Activated T-helper 2 cell treated with anti-CD3 and anti-CD28 coated beads, Interferon-gamma antibody, Interleukin-2, Interleukin-4, amounts not matched to agents 10 μg/mL and 5 μg/mL and 100 μg/mL, durations not matched to agents 14 hours and 24 hours and 36 hours (primary cell): ENCODE measurements at regions not wholly inside any gene's neighbourhood (a gene's known extent, or its start where the extent isn't known, plus 50 kb on each side); places are given as distances from the start of the nearest gene placed in this dataset.
A peak's percentile ranks its signal among the peaks of the same experiment; 100 is the strongest.
"Not testable (repeated sequence)": the region's sequence is repeated elsewhere in the genome, so short reads cannot be mapped to it uniquely, and the experiment has no call there.

Experiments
- DNase-seq: peaks from one replicate; pipeline ENCODE4 v3.0.0; 2021; ENCODE audit warnings: low spot score
- H3K27ac Mint-ChIP-seq: one replicate; pipeline ENCODE4 v1.8.0; 2021; ENCODE audit warnings: mixed read lengths
- H3K27me3 Mint-ChIP-seq: one replicate; pipeline ENCODE4 v1.8.0; 2021; ENCODE audit warnings: low read depth, mixed read lengths
- H3K36me3 Mint-ChIP-seq: one replicate; pipeline ENCODE4 v1.8.0; 2021; ENCODE audit warnings: low read depth, mixed read lengths
- H3K4me1 Mint-ChIP-seq: one replicate; pipeline ENCODE4 v1.8.0; 2021; ENCODE audit warnings: low read depth, mixed read lengths
- H3K4me3 Mint-ChIP-seq: one replicate; pipeline ENCODE4 v1.8.0; 2021; ENCODE audit warnings: low read depth, mild to moderate bottlenecking, moderate library complexity, mixed read lengths
- H3K9me3 Mint-ChIP-seq: one replicate; pipeline ENCODE4 v1.8.0; 2021; ENCODE audit warnings: mixed read lengths
- intact Hi-C: fragments of 100-400 bp; cut with micrococcal nuclease; formaldehyde crosslinking; loops from one replicate; pipeline ENCODE4 v1.15.1; 2023

GRCh38 chr1:181984006-181984405 is 77.5 kb downstream of the ZNF648 start:
- H3K36me3 Mint-ChIP-seq, result no peaks in the 10 kb centered on the region
- H3K4me1 Mint-ChIP-seq, result peaks cover 5% of the 10 kb centered on the region
- H3K4me3 Mint-ChIP-seq, result no peak overlapping the region
- H3K9me3 Mint-ChIP-seq, result no peaks in the 10 kb centered on the region
- peaks cover 39% of the 10 kb centered on the region for H3K27me3 Mint-ChIP-seq
- no peak for DNase-seq
- no peak overlapping the region for H3K27ac Mint-ChIP-seq
- intact Hi-C loops, result no loop called here

DNA sequence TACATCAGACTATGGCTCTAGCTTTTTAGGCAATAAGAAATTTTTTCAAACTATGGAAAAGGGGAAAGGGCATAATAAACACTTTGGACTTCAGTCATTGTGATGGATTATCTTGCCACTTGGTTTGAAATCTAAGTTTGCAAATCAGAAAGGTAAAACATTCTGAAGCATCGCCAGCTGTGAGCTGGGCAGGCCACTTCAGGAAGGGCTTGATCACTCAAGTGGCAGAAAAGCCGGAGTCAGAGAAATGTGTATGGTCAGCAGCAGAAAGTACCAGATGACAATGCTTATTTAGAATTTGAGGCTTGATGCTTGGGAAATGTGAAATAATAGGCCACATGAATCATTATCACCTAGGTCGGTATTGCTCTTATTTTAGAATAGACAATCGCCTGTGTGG is 79.7 kb downstream of the ZNF648 start:
- intact Hi-C loops, result no loop called here
- DNase-seq, result no peak
- Mint-ChIP-seq H3K27ac (no peak overlapping the region), H3K9me3 (no peaks in the 10 kb centered on the region), H3K27me3 (peaks cover 47% of the 10 kb centered on the region), H3K4me1 (peaks cover 5% of the 10 kb centered on the region), H3K36me3 (no peaks in the 10 kb centered on the region), H3K4me3 (no peak overlapping the region)

- no peaks in the 10 kb centered on the region for H3K9me3 Mint-ChIP-seq
- no peak overlapping the region for H3K27ac Mint-ChIP-seq
- H3K4me1 Mint-ChIP-seq, result no peaks in the 10 kb centered on the region
- no peak for DNase-seq
- intact Hi-C loops, result no loop called here
- no peak overlapping the region for H3K4me3 Mint-ChIP-seq
- H3K27me3 Mint-ChIP-seq, result peaks cover 7% of the 10 kb centered on the region
- no peaks in the 10 kb centered on the region for H3K36me3 Mint-ChIP-seq
Observed at GRCh38 chr1:181972256-181972655, 89.3 kb downstream of the ZNF648 start.

DNA sequence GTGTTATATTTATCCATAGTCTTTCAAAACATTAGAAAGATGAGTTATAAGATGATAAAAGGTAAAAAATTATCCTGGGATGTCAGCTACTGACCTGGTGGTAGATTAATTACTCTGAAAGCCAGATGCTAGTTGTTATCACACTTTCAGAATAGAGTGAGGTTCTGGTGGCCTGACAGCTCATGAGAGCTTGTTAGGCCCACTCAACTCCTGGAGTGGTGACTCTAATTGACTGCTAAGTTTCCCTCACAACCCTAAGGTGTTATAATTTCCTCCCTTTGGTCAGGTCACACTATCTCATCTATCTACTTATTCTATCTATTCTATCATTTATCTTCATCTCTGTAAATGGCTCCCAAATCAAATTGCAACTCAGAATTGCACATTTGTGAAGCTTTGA is 90.1 kb downstream of the ZNF648 start:
- DNase-seq, result no peak
- Mint-ChIP-seq H3K4me1 (no peaks in the 10 kb centered on the region), H3K27ac (no peak overlapping the region), H3K4me3 (no peak overlapping the region), H3K36me3 (no peaks in the 10 kb centered on the region), H3K27me3 (peaks cover 6% of the 10 kb centered on the region), H3K9me3 (no peaks in the 10 kb centered on the region)
- intact Hi-C loops, result no loop called here

DNA sequence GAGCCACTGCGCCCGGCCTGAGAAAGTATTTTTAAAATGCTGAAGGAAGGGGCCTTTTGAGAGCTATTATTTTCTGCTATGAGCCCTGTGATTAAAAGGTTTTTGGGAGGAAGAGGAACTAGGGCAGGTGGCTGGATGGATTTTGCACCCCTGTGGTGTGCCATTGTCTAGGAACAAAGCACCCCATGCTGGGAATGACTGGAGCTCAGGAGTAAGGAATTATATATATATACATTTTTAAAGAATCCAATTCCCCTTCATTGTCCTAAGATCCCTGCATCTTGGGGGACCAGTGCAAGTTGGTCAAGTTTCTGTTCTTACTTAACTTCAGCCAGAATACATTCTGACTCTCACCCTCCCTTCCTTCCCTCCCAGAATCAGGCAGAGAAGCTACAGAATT is 91.6 kb downstream of the ZNF648 start:
- H3K4me1 Mint-ChIP-seq, result no peaks in the 10 kb centered on the region
- H3K27me3 Mint-ChIP-seq, result peaks cover 2% of the 10 kb centered on the region
- intact Hi-C loops, result no loop called here
- no peaks in the 10 kb centered on the region for H3K36me3 Mint-ChIP-seq
- H3K9me3 Mint-ChIP-seq, result no peaks in the 10 kb centered on the region
- no peak overlapping the region for H3K27ac Mint-ChIP-seq
- no peak overlapping the region for H3K4me3 Mint-ChIP-seq
- no peak for DNase-seq

DNA sequence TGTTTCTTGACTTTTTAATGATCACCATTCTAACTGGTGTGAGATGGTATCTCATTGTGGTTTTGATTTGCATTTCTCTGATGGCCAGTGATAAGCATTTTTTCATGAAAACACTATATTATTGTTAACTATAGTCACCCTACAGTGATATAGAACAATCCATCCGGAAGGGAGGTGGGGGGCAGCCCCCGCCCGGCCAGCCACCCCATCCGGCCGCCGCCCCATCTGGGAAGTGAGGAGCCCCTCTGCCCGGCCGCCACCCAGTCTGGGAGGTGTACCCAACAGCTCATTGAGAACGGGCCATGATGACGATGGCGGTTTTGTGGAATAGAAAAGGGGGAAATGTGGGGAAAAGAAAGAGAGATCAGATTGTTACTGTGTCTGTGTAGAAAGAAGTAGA is 106.8 kb downstream of the ZNF648 start:
- H3K4me3 Mint-ChIP-seq, H3K36me3 Mint-ChIP-seq, H3K27ac Mint-ChIP-seq, intact Hi-C loops, H3K27me3 Mint-ChIP-seq, H3K4me1 Mint-ChIP-seq, DNase-seq: not testable (repeated sequence)
- peaks cover 32% of the 10 kb centered on the region for H3K9me3 Mint-ChIP-seq

GRCh38 chr1:181954178-181954577 is 107.3 kb downstream of the ZNF648 start:
- H3K36me3 Mint-ChIP-seq, H3K27ac Mint-ChIP-seq, DNase-seq, H3K27me3 Mint-ChIP-seq, H3K4me3 Mint-ChIP-seq, H3K4me1 Mint-ChIP-seq, intact Hi-C loops: not testable (repeated sequence)
- peaks cover 27% of the 10 kb centered on the region for H3K9me3 Mint-ChIP-seq

DNA sequence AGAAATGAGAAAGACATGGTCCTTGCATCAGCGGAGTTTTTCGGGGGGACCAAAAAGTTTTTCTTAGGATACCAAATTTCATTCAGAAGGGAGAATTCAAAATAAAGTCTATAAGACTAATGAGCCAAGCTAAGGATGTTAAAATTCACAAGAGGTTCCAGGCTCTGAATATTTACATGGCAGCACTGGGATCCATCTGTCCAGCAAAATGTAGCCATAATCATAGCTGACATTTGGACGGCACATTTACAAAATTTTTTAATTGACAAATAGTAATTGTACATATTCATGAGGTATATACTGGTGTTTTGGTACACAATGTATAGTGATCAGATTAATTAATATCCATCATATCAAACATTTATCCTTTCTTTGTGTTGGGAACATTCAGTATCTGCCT is 107.9 kb downstream of the ZNF648 start:
- Mint-ChIP-seq H3K27ac (no peak overlapping the region), H3K4me1 (no peaks in the 10 kb centered on the region), H3K4me3 (no peak overlapping the region), H3K9me3 (peaks cover 21% of the 10 kb centered on the region), H3K27me3 (peaks cover 4% of the 10 kb centered on the region), H3K36me3 (no peaks in the 10 kb centered on the region)
- intact Hi-C loops, result no loop called here
- DNase-seq, result no peak

GRCh38 chr1:181951213-181951612 is 110.3 kb downstream of the ZNF648 start:
- H3K9me3 Mint-ChIP-seq, result peaks cover 9% of the 10 kb centered on the region
- H3K4me3 Mint-ChIP-seq, result no peak overlapping the region
- peaks cover 6% of the 10 kb centered on the region for H3K27me3 Mint-ChIP-seq
- H3K36me3 Mint-ChIP-seq, result no peaks in the 10 kb centered on the region
- no peak for DNase-seq
- no peaks in the 10 kb centered on the region for H3K4me1 Mint-ChIP-seq
- intact Hi-C loops, result no loop called here
- H3K27ac Mint-ChIP-seq, result no peak overlapping the region

DNA sequence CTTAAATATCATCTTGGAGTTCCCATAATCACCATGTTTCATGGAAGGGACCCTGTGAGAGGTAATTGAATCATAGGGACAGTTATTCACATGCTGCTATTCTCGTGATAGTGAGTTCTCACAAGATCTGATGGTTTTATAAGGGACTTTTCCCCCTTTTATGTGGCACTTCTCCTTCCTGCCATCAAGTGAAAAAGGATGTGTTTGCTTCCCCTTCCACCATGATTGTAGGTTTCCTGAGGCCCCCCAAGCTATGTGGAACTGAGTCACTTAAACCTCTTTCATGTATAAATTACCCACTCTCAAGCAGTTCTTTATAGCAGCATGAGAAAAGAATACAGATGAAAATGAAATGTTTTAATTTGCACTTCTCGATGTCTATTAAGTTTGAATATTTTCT is 112.0 kb downstream of the ZNF648 start:
- no peak for DNase-seq
- Mint-ChIP-seq H3K27ac (no peak overlapping the region), H3K4me1 (no peaks in the 10 kb centered on the region), H3K4me3 (no peak overlapping the region), H3K27me3 (peaks cover 11% of the 10 kb centered on the region), H3K36me3 (no peaks in the 10 kb centered on the region), H3K9me3 (no peaks in the 10 kb centered on the region)
- intact Hi-C loops, result no loop called here

- Mint-ChIP-seq H3K4me3 (no peak overlapping the region), H3K27ac (no peak overlapping the region), H3K4me1 (no peaks in the 10 kb centered on the region), H3K36me3 (no peaks in the 10 kb centered on the region), H3K27me3 (peaks cover 13% of the 10 kb centered on the region), H3K9me3 (peaks cover 5% of the 10 kb centered on the region)
- intact Hi-C loops, result no loop called here
- no peak for DNase-seq
Observed at GRCh38 chr1:181948372-181948771, 113.1 kb downstream of the ZNF648 start.

GRCh38 chr1:181947441-181947840 is 114.1 kb downstream of the ZNF648 start:
- intact Hi-C loops, result no loop called here
- H3K4me1 Mint-ChIP-seq, result no peaks in the 10 kb centered on the region
- DNase-seq, result no peak
- no peak overlapping the region for H3K4me3 Mint-ChIP-seq
- no peak overlapping the region for H3K27ac Mint-ChIP-seq
- peaks cover 19% of the 10 kb centered on the region for H3K27me3 Mint-ChIP-seq
- H3K36me3 Mint-ChIP-seq, result no peaks in the 10 kb centered on the region
- H3K9me3 Mint-ChIP-seq, result peaks cover 5% of the 10 kb centered on the region

DNA sequence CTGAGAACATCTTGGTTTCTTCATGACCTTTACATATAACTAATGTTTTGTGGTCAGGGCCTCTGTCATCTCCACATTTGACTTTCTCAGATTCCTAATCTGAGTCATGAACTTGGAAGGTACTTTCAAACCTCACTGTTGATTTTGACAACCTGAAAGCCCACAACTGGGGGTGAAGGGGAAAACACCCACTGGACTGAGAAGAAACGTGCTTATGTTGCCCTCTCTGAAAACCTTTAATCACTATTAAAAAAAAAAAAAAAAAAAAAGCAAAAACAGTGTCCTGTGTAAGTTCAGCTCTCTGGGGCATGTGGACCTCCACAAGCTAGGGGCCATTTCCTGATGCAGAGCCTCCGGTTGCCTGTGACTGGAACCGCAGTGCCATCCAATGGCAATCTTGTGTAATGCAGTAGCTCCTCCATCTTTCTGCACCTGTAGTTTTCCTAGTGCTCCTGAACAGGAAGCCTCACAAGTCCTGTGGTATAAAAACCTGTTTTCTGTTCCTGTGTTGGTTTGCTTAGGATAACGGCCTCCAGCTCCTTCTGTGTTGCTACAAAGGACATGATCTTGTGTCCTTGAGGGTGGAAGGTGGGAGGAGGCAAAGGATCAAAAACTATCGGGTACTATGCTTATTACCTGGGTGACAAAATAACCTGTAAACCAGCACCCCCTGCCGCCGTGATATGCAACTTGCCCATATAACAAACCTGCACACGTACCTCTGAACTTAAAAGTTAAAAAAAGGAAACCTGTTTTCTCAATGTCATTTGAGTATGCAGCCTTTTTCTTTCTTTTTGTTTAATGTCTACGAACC is 124.5 kb downstream of the ZNF648 start:
- H3K9me3 Mint-ChIP-seq, result no peaks in the 10 kb centered on the region
- intact Hi-C loops, result loop anchor here (2.0 to 5.0 kb wide), 2 partner anchors 115 to 458 kb away; no protein-coding TSS in a partner anchor

More for the DNA sequence above, 124.5 kb downstream of the ZNF648 start:
- DNase-seq, result peak; percentile 17
- H3K4me3 Mint-ChIP-seq, result no peak overlapping the region
- H3K4me1 Mint-ChIP-seq, result peaks cover 2% of the 10 kb centered on the region
- no peak overlapping the region for H3K27ac Mint-ChIP-seq
- peaks cover 3% of the 10 kb centered on the region for H3K27me3 Mint-ChIP-seq
- H3K36me3 Mint-ChIP-seq, result no peaks in the 10 kb centered on the region
